ENCODE measurements at regions not wholly inside any gene's neighbourhood (a gene's known extent, or its start where the extent isn't known, plus 50 kb on each side); places are given as distances from the start of the nearest gene placed in this dataset.

DNA sequence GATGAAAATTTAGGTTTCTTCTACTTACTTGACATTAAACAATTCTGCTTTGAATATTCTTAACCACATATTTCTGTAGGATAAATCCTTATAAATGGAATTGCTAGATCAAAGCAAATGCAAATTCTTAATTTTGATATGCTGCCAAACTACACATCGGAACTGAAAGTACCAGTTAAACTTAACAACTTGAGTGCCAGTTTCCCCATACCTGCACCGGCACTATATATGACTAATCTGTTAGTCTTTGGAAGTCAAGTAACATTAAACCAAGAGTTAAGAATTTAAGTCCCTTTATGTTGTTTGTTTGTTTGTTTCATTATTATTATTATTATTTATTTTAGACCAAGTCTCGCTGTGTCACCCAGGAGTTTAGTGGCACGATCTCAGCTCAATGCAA, 103.9 kb upstream of the AKAP13 start:
- Mint-ChIP-seq H3K36me3 (ENCODE audit: low read depth) (no peaks in the 10 kb centered on the region), H3K27ac (no peak overlapping the region)
- no peak overlapping the region for H2AFZ ChIP-seq

More for the DNA sequence above, 103.9 kb upstream of the AKAP13 start:
- Histone ChIP-seq H3F3A (replicated peaks; ENCODE audit: low read depth) (no peaks in the 10 kb centered on the region), H3K9me2 (ENCODE audit: insufficient read depth) (no peaks in the 10 kb centered on the region), H4K20me1 (replicated peaks; ENCODE audit: insufficient read depth) (no peaks in the 10 kb centered on the region), H3K79me2 (replicated peaks; ENCODE audit: insufficient read depth) (no peaks in the 10 kb centered on the region), H3K36me3 (ENCODE audit: insufficient read depth) (no peaks in the 10 kb centered on the region), H3K4me2 (no peak overlapping the region), H3K27ac (ENCODE audit: low read depth) (no peak overlapping the region), H3K4me3 (no peak overlapping the region), H3K27me3 (ENCODE audit: insufficient read depth) (no peaks in the 10 kb centered on the region), H3K4me1 (ENCODE audit: insufficient read depth) (no peaks in the 10 kb centered on the region)
- no peak for DNase-seq (ENCODE audit: low spot score)
- no peak for TF ChIP-seq NANOG (IDR thresholded peaks at IDR 0.05; ENCODE audit: borderline replicate concordance)
- TF ChIP-seq, protein P1, sequence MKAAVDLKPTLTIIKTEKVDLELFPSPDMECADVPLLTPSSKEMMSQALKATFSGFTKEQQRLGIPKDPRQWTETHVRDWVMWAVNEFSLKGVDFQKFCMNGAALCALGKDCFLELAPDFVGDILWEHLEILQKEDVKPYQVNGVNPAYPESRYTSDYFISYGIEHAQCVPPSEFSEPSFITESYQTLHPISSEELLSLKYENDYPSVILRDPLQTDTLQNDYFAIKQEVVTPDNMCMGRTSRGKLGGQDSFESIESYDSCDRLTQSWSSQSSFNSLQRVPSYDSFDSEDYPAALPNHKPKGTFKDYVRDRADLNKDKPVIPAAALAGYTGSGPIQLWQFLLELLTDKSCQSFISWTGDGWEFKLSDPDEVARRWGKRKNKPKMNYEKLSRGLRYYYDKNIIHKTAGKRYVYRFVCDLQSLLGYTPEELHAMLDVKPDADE (IDR thresholded peaks at IDR 0.05), result no peak
- no peak for TF ChIP-seq ZNF114 (CRISPR knock-in tag; IDR thresholded peaks at IDR 0.05)
- TF ChIP-seq STAT1 (IDR thresholded peaks at IDR 0.05; ENCODE audit: unreplicated experiment), result no peak
- TF ChIP-seq, protein P2, sequence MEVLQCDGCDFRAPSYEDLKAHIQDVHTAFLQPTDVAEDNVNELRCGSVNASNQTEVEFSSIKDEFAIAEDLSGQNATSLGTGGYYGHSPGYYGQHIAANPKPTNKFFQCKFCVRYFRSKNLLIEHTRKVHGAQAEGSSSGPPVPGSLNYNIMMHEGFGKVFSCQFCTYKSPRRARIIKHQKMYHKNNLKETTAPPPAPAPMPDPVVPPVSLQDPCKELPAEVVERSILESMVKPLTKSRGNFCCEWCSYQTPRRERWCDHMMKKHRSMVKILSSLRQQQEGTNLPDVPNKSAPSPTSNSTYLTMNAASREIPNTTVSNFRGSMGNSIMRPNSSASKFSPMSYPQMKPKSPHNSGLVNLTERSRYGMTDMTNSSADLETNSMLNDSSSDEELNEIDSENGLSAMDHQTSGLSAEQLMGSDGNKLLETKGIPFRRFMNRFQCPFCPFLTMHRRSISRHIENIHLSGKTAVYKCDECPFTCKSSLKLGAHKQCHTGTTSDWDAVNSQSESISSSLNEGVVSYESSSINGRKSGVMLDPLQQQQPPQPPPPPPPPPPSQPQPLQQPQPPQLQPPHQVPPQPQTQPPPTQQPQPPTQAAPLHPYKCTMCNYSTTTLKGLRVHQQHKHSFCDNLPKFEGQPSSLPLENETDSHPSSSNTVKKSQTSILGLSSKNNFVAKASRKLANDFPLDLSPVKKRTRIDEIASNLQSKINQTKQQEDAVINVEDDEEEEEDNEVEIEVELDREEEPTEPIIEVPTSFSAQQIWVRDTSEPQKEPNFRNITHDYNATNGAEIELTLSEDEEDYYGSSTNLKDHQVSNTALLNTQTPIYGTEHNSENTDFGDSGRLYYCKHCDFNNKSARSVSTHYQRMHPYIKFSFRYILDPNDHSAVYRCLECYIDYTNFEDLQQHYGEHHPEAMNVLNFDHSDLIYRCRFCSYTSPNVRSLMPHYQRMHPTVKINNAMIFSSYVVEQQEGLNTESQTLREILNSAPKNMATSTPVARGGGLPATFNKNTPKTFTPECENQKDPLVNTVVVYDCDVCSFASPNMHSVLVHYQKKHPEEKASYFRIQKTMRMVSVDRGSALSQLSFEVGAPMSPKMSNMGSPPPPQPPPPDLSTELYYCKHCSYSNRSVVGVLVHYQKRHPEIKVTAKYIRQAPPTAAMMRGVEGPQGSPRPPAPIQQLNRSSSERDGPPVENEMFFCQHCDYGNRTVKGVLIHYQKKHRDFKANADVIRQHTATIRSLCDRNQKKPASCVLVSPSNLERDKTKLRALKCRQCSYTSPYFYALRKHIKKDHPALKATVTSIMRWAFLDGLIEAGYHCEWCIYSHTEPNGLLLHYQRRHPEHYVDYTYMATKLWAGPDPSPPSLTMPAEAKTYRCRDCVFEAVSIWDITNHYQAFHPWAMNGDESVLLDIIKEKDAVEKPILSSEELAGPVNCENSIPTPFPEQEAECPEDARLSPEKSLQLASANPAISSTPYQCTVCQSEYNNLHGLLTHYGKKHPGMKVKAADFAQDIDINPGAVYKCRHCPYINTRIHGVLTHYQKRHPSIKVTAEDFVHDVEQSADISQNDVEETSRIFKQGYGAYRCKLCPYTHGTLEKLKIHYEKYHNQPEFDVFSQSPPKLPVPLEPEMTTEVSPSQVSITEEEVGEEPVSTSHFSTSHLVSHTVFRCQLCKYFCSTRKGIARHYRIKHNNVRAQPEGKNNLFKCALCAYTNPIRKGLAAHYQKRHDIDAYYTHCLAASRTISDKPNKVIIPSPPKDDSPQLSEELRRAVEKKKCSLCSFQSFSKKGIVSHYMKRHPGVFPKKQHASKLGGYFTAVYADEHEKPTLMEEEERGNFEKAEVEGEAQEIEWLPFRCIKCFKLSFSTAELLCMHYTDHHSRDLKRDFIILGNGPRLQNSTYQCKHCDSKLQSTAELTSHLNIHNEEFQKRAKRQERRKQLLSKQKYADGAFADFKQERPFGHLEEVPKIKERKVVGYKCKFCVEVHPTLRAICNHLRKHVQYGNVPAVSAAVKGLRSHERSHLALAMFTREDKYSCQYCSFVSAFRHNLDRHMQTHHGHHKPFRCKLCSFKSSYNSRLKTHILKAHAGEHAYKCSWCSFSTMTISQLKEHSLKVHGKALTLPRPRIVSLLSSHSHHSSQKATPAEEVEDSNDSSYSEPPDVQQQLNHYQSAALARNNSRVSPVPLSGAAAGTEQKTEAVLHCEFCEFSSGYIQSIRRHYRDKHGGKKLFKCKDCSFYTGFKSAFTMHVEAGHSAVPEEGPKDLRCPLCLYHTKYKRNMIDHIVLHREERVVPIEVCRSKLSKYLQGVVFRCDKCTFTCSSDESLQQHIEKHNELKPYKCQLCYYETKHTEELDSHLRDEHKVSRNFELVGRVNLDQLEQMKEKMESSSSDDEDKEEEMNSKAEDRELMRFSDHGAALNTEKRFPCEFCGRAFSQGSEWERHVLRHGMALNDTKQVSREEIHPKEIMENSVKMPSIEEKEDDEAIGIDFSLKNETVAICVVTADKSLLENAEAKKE (CRISPR knock-in tag; IDR thresholded peaks at IDR 0.05), result no peak
- TF ChIP-seq EZH2 (IDR thresholded peaks at IDR 0.05; ENCODE audit: low read depth, unreplicated experiment), result no peak
- TF ChIP-seq CREB1 (CRISPR knock-in tag; IDR thresholded peaks at IDR 0.05; ENCODE audit: low read depth), result no peak
- TF ChIP-seq, protein P3, sequence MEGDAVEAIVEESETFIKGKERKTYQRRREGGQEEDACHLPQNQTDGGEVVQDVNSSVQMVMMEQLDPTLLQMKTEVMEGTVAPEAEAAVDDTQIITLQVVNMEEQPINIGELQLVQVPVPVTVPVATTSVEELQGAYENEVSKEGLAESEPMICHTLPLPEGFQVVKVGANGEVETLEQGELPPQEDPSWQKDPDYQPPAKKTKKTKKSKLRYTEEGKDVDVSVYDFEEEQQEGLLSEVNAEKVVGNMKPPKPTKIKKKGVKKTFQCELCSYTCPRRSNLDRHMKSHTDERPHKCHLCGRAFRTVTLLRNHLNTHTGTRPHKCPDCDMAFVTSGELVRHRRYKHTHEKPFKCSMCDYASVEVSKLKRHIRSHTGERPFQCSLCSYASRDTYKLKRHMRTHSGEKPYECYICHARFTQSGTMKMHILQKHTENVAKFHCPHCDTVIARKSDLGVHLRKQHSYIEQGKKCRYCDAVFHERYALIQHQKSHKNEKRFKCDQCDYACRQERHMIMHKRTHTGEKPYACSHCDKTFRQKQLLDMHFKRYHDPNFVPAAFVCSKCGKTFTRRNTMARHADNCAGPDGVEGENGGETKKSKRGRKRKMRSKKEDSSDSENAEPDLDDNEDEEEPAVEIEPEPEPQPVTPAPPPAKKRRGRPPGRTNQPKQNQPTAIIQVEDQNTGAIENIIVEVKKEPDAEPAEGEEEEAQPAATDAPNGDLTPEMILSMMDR (conservative IDR thresholded peaks at IDR 0.05; ENCODE audit: low read depth in 2 of 2), result no peak
- no peak for TF ChIP-seq EZH2phosphoT487 (IDR thresholded peaks at IDR 0.05; ENCODE audit: unreplicated experiment)
- no peak for TF ChIP-seq JUNB (IDR thresholded peaks at IDR 0.05; ENCODE audit: unreplicated experiment)
- TF ChIP-seq POLR2AphosphoS5 (IDR thresholded peaks at IDR 0.05; ENCODE audit: low read depth), result no peak
- no peak for TF ChIP-seq ZNF331 (CRISPR knock-in tag; IDR thresholded peaks at IDR 0.05; ENCODE audit: low read depth)
- TF ChIP-seq, protein P4, sequence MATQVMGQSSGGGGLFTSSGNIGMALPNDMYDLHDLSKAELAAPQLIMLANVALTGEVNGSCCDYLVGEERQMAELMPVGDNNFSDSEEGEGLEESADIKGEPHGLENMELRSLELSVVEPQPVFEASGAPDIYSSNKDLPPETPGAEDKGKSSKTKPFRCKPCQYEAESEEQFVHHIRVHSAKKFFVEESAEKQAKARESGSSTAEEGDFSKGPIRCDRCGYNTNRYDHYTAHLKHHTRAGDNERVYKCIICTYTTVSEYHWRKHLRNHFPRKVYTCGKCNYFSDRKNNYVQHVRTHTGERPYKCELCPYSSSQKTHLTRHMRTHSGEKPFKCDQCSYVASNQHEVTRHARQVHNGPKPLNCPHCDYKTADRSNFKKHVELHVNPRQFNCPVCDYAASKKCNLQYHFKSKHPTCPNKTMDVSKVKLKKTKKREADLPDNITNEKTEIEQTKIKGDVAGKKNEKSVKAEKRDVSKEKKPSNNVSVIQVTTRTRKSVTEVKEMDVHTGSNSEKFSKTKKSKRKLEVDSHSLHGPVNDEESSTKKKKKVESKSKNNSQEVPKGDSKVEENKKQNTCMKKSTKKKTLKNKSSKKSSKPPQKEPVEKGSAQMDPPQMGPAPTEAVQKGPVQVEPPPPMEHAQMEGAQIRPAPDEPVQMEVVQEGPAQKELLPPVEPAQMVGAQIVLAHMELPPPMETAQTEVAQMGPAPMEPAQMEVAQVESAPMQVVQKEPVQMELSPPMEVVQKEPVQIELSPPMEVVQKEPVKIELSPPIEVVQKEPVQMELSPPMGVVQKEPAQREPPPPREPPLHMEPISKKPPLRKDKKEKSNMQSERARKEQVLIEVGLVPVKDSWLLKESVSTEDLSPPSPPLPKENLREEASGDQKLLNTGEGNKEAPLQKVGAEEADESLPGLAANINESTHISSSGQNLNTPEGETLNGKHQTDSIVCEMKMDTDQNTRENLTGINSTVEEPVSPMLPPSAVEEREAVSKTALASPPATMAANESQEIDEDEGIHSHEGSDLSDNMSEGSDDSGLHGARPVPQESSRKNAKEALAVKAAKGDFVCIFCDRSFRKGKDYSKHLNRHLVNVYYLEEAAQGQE (IDR thresholded peaks at IDR 0.05; ENCODE audit: unreplicated experiment), result no peak
- no peaks in the 10 kb centered on the region for H3K4me1 Mint-ChIP-seq
- H3K4me3 Mint-ChIP-seq, result no peak overlapping the region
- H3K27me3 Mint-ChIP-seq (ENCODE audit: insufficient read depth, low read depth, poor library complexity), result peaks cover 2% of the 10 kb centered on the region
- no peaks in the 10 kb centered on the region for H3K9me3 Mint-ChIP-seq
- ATAC-seq, result no peak
